ENCODE measurements at regions not wholly inside any gene's neighbourhood (a gene's known extent, or its start where the extent isn't known, plus 50 kb on each side); places are given as distances from the start of the nearest gene placed in this dataset.

DNA sequence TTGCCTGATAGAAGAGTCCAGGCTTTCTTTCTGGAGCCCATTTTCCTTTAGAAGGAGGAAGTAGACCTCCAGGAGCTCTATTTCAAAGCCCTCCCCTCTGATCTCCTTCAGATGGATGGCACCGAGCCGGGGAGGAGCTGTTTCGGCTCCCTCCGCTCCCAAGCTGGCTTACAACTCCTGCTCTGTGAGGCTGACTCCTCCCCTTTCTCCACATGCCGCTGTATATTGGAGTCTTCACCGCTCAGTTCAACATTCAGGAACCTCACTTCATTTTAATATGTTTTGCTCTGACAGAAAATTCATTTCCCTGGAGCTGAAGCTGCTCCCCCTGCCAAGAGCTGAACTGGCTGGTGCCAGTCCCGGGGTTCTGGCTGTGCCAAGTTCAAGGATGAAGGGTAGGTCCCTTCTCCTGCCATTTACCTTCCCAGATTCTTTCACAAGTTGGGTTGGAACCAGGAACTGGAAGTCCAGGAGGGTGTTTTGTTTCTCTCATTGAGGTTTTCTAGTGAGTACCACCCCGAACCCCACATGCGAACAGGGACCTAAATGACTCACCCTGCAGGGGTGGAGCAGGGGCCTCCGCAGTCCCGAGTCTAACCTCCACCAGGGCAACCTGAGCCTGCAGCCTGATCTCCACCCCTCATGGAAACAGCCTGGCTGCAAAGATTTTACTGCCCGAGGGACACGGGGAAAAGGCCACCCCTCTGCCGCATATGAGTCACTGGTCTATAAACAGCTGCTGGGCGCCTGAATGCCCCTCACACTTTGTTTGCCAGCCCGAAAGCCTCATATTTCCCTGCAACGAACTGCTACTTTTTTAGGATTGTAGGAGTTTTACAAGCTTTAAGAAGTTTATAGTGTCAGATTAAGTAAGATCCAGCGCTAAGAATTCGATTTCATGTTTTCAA, 68.6 kb upstream of the FOXA2 start:
- DNase-seq (ENCODE audit: low spot score) = peak; percentile 9

GRCh38 chr20:22653658-22654642, 69.6 kb upstream of the FOXA2 start:
- no peak for DNase-seq (ENCODE audit: low spot score)

DNA sequence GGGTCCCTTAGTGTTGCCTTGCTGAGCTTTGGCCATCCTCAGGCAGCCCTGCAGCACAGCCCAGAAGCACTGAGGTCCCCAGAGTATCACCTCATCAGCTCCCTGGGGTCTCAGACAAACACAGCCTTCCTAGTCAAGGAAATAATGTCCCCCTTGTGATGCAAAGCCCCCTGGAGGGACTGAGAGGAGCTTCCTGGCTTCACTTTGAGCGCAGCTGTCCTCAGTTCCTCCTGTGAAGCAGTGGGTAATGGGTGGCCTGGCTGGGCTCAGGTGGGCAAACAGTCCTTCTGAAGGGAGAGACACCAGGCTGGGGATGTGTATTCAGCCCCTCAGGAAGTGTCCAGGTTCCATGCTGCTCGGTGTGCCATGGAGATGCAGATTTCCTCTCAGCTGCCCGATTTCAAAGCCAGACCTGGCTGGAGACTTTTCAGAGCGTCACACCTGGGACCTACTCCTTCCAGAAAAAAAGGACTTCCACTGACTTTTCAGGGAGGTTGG, 79.2 kb upstream of the FOXA2 start:
- no peak for DNase-seq (ENCODE audit: low spot score)

DNA sequence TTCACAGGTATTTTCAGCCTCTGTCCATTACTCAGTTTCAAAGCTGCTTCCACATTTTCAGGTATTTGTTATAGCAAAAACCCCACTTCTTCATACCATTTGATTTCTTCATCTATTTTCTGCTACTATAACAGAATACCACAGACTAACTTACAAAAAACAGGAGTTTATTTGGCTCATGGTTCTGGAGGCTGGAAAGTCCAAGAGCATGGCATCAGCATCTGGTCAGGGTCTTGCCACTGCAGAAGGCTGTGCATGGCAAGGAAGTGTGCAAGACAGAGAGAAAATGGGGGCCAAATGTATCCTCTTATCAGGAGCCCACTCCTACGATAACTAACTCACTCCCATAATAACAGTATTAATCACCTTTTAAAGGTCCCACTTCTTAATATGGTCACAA, 82.8 kb upstream of the FOXA2 start:
- DNase-seq (ENCODE audit: low spot score) = no peak

GRCh38 chr20:22672191-22672590, 87.8 kb upstream of the FOXA2 start:
- no peak for DNase-seq (ENCODE audit: low spot score)

GRCh38 chr20:22673467-22673866, 89.1 kb upstream of the FOXA2 start:
- DNase-seq (ENCODE audit: low spot score) = no peak

DNA sequence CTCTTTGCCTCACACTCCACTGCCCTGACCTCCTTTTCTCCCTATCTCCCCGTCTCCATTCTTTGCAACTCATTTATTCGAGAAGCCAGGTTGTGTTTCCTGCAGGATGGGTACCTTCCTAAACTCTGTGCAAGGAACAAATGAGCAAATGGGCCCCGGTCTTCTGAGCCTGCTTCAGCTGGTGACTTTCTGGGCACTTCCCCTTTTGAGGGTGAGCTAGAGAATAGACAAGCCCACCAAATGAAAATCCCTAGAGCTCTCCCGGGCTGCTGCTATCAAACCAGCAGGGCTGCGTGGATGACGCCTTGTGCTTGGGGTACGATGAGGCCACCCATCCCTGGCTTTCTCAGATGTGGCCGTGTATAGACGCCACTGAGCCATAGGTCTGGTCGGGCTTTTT, 91.0 kb upstream of the FOXA2 start:
- DNase-seq (ENCODE audit: low spot score) = no peak

GRCh38 chr20:22678678-22679077, 94.3 kb upstream of the FOXA2 start:
- no peak for DNase-seq (ENCODE audit: low spot score)

DNA sequence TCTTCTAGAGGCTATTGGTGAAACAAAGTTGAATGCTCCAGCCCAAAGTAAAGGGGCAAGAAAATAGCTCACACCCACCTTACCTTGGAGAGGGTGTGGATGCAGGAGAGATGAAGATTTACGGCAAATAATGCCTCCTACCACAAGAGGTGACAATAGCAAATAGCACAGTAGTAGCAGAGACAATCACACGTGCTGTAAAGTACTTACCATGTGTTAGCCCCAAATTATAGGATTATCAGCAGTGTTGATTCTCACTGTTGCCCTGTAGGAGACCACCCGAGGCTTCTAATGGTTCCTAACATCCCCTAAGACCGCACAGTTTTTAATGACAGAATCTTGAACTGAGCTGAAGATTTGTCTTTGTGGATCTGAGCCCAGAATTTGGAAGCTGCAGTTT, 94.8 kb upstream of the FOXA2 start:
- no peak for DNase-seq (ENCODE audit: low spot score)

DNA sequence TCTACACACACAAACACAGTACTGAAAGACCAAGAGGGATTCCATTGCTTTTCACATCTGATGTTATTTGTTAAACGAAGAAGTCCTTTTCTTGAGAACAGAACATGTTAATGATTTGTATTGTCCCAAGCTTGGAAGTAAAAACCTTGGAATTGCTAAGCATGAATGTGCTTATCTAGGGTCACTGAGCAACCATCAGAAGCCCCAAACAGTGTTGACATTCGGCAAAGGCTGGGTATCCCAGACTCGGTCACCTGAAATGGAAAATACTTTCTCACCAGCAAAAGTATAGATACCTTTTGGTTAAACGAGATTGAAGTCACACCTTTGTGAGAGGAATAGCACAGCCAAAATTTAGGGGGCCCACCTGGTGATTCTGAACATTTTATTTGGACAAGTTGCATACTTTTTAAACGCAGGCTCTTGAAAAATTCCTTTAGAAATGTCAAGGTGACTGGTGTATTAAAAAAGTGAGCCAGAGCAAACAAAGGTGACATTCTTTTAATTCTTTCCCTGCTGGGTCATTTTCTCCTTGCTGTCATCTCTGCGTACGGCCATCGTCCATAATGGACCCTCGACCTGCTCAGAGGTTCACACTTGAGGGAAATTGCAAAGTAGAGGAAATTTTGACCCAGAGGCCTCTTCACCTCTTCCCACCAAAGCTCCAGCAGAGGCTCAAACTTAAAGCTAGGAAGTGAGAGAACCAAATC, 95.8 kb upstream of the FOXA2 start:
- DNase-seq (ENCODE audit: low spot score) = no peak

GRCh38 chr20:22681591-22682248, 97.3 kb upstream of the FOXA2 start:
- no peak for DNase-seq (ENCODE audit: low spot score)

DNA sequence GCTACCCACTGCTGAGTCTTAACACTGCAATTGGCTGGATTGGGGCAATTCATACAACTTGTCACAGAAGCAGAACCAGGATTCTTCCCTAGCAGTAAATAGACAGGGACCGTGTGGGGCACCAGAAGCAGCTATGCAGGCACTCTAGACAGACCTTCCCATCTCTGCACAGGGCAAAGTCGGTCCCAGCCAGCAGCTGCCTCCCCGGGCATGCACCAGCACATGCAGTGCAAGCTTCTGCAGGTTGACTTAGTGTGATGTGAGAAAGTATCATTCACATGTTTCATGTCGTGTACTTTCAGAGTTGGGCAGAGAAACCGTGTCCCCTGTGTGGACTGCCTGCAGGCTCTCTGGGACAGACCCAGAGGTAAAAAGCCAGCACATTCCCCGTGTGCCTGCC, 98.0 kb upstream of the FOXA2 start:
- DNase-seq (ENCODE audit: low spot score) = no peak

- peak; percentile 70 for DNase-seq (ENCODE audit: low spot score)
Observed at GRCh38 chr20:22684072-22684762, 99.8 kb upstream of the FOXA2 start.

- no peak for DNase-seq (ENCODE audit: low spot score)
Observed at GRCh38 chr20:22684763-22685443, 100.5 kb upstream of the FOXA2 start.

DNA sequence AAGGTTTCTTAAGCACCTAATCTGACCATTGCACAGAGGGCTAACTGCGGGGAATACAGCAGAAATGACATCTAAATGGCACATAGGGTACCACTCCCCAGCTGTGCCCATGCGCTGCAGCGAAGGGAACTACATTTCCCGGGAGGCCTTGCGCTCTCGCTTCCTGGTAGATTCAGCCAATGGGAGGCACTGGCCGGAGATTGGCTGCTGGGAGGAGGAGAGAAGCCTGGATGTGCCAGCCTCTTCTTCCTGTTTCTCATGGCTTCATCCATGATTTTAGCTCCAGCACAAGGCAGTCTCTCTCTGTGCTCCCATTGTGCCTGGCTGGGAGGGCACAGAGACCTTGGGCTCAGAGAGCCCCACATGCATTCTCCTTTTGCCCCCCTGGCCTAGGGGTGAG, 101.7 kb upstream of the FOXA2 start:
- peak; percentile 84 for DNase-seq (ENCODE audit: low spot score)

- DNase-seq (ENCODE audit: low spot score) = no peak
Observed at GRCh38 chr20:22687676-22688349, 103.4 kb upstream of the FOXA2 start.

- no peak for DNase-seq (ENCODE audit: low spot score)
Observed at GRCh38 chr20:22688485-22688884, 104.1 kb upstream of the FOXA2 start.

DNA sequence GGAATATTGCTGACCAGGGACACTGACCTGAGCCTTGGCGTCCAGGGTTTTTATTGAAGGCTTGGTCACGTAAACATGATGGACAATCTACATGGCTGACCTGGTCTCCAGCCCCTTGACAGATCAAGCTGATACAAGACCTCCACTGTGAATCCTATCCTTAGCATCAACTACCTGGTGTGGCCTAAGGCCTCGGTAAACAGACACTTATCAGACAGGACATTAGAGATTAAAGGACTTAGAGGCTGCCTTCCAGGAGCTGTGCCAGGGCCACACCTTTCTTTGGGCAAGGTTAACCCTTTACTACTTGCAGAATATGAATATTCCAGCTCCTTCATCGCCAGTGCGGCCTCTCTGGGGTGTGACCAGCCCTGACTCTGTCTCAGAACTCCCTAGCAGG, 104.9 kb upstream of the FOXA2 start:
- DNase-seq (ENCODE audit: low spot score) = no peak

- DNase-seq (ENCODE audit: low spot score) = no peak
Observed at GRCh38 chr20:22690000-22690399, 105.6 kb upstream of the FOXA2 start.

Data from A172 (cell line).